HG02610 (cell line): ENCODE measurements at regions not wholly inside any gene's neighbourhood (a gene's known extent, or its start where the extent isn't known, plus 50 kb on each side); places are given as distances from the start of the nearest gene placed in this dataset.

ENCODE experiments used
- ATAC-seq: cut with Tn5 transposase; IDR thresholded peaks from one replicate; pipeline ENCODE4 v1.9.1; 2021; ENCODE audit warnings: mild to moderate bottlenecking, moderate library complexity; ENCODE audit not compliant: unreplicated experiment

GRCh38 chr5:9707732-9708462, 77.7 kb upstream of the TAS2R1 start:
- no peak for ATAC-seq

- ATAC-seq, result no peak
Observed at GRCh38 chr5:9699681-9700080, 69.5 kb upstream of the TAS2R1 start.

GRCh38 chr5:9698841-9699240, 68.7 kb upstream of the TAS2R1 start:
- ATAC-seq, result no peak

GRCh38 chr5:9698125-9698826, 68.1 kb upstream of the TAS2R1 start:
- ATAC-seq, result no peak

- no peak for ATAC-seq
Observed at GRCh38 chr5:9692576-9692975, 62.4 kb upstream of the TAS2R1 start.

GRCh38 chr5:9691261-9691660, 61.1 kb upstream of the TAS2R1 start:
- ATAC-seq, result no peak

GRCh38 chr5:9690751-9691150, 60.6 kb upstream of the TAS2R1 start:
- no peak for ATAC-seq

- ATAC-seq, result no peak
Observed at GRCh38 chr5:9686216-9686615, 56.1 kb upstream of the TAS2R1 start.

- ATAC-seq, result no peak
Observed at GRCh38 chr5:9681706-9682105, 51.6 kb upstream of the TAS2R1 start.
